WTC11 (cell line): ENCODE measurements at regions not wholly inside any gene's neighbourhood (a gene's known extent, or its start where the extent isn't known, plus 50 kb on each side); places are given as distances from the start of the nearest gene placed in this dataset.

Experiments
- CBFB ChIP-seq: sonication (generic); formaldehyde crosslinking; IDR thresholded peaks from 2 replicates; pipeline ENCODE4 v1.8.1; 2022; ENCODE audit warnings: mild to moderate bottlenecking, low read depth, missing genetic modification reagents
- CREM ChIP-seq: sonication (generic); formaldehyde crosslinking; IDR thresholded peaks from 2 replicates; pipeline ENCODE4 v1.8.1; 2022; ENCODE audit warnings: mild to moderate bottlenecking, missing genetic modification reagents, moderate library complexity
- CTCF ChIP-seq: fragments of 200-600 bp; IDR thresholded peaks from 2 replicates; pipeline ENCODE4 v1.8.0; 2022; ENCODE audit warnings: antibody characterized with exemption
- E2F1 ChIP-seq: sonication (generic); formaldehyde crosslinking; IDR thresholded peaks from 2 replicates; pipeline ENCODE4 v1.8.0; 2022; ENCODE audit warnings: mild to moderate bottlenecking, missing genetic modification reagents
- ELF4 ChIP-seq: sonication (generic); formaldehyde crosslinking; IDR thresholded peaks from 2 replicates; pipeline ENCODE4 v1.8.1; 2022; ENCODE audit warnings: low read depth, mild to moderate bottlenecking, moderate library complexity, missing genetic modification reagents
- ESRRA ChIP-seq: sonication (generic); formaldehyde crosslinking; IDR thresholded peaks from 2 replicates; pipeline ENCODE4 v1.8.1; 2022; ENCODE audit warnings: mild to moderate bottlenecking, missing genetic modification reagents, borderline replicate concordance
- GABPB1 ChIP-seq: sonication (generic); formaldehyde crosslinking; IDR thresholded peaks from 2 replicates; pipeline ENCODE4 v1.8.1; 2023; ENCODE audit warnings: mild to moderate bottlenecking, missing genetic modification reagents
- IRF1 ChIP-seq: sonication (generic); formaldehyde crosslinking; IDR thresholded peaks from 2 replicates; pipeline ENCODE4 v1.8.0; 2023; ENCODE audit warnings: missing genetic modification reagents
- KAT7 ChIP-seq: sonication (generic); formaldehyde crosslinking; IDR thresholded peaks from 2 replicates; pipeline ENCODE4 v1.8.1; 2023; ENCODE audit warnings: missing genetic modification reagents, mild to moderate bottlenecking, borderline replicate concordance
- MAX ChIP-seq: sonication (generic); formaldehyde crosslinking; IDR thresholded peaks from 2 replicates; pipeline ENCODE4 v1.8.0; 2022; ENCODE audit warnings: mild to moderate bottlenecking, missing genetic modification reagents
- PREB ChIP-seq: sonication (generic); formaldehyde crosslinking; IDR thresholded peaks from 2 replicates; pipeline ENCODE4 v1.8.1; 2022; ENCODE audit warnings: mild to moderate bottlenecking, missing genetic modification reagents, moderate library complexity, borderline replicate concordance
- STAT6 ChIP-seq: sonication (generic); formaldehyde crosslinking; conservative IDR thresholded peaks from 2 replicates; pipeline ENCODE4 v1.8.1; 2023; ENCODE audit warnings: mild to moderate bottlenecking, low read depth, missing genetic modification reagents, moderate library complexity
- ZNF138 ChIP-seq: sonication (generic); formaldehyde crosslinking; conservative IDR thresholded peaks from 2 replicates; pipeline ENCODE4 v1.8.1; 2022; ENCODE audit warnings: mild to moderate bottlenecking, moderate library complexity, missing genetic modification reagents
- TF ChIP-seq, protein P1 (sequence below): fragments of 250-450 bp; sonication (Bioruptor Pico); IDR thresholded peaks from 2 replicates; pipeline ENCODE4 v2.1.2; 2022; ENCODE audit warnings: mild to moderate bottlenecking, moderate library complexity

- TF ChIP-seq MAX: no peak
- no peak for TF ChIP-seq CTCF
- no peak for TF ChIP-seq GABPB1 (CRISPR knock-in tag)
- no peak for TF ChIP-seq IRF1 (CRISPR knock-in tag)
- TF ChIP-seq CREM (CRISPR knock-in tag): no peak
- TF ChIP-seq STAT6: no peak
- TF ChIP-seq ELF4 (CRISPR knock-in tag): no peak
- no peak for TF ChIP-seq E2F1 (CRISPR knock-in tag)
- no peak for TF ChIP-seq KAT7 (CRISPR knock-in tag)
- no peak for TF ChIP-seq ZNF138 (CRISPR knock-in tag)
- no peak for TF ChIP-seq PREB
- TF ChIP-seq, protein P1, sequence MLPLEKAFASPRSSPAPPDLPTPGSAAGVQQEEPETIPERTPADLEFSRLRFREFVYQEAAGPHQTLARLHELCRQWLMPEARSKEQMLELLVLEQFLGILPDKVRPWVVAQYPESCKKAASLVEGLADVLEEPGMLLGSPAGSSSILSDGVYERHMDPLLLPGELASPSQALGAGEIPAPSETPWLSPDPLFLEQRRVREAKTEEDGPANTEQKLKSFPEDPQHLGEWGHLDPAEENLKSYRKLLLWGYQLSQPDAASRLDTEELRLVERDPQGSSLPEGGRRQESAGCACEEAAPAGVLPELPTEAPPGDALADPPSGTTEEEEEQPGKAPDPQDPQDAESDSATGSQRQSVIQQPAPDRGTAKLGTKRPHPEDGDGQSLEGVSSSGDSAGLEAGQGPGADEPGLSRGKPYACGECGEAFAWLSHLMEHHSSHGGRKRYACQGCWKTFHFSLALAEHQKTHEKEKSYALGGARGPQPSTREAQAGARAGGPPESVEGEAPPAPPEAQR: no peak
- TF ChIP-seq CBFB (CRISPR knock-in tag): no peak
- no peak for TF ChIP-seq ESRRA (CRISPR knock-in tag)
Observed at GRCh38 chr4:125044886-125045285, 269.9 kb upstream of the FAT4 start.
